Stomach (tissue), 8 donors: ENCODE measurements at regions not wholly inside any gene's neighbourhood (a gene's known extent, or its start where the extent isn't known, plus 50 kb on each side); places are given as distances from the start of the nearest gene placed in this dataset.
A peak's percentile ranks its signal among the peaks of the same experiment; 100 is the strongest.

Experiments used
- DNase-seq, 2 donors: peaks; one replicate each; pipeline versions ENCODE4 v3.0.0 to v3.0.0-alpha.2; 2013 to 2019
- H3K27ac ChIP-seq, 5 donors: fragments of 200-600 bp in 4 of 5; sonication (generic) in 4 of 5; one replicate each; pipeline ENCODE4 v1.5.1; 2013 to 2019; ENCODE audit warnings: mild to moderate bottlenecking in 1 of 5, moderate library complexity in 1 of 5
- H3K27me3 ChIP-seq, 3 donors: fragments of 200-600 bp; sonication (generic); one replicate each; pipeline ENCODE4 v1.5.1; 2017 to 2019; ENCODE audit warnings: mixed run types in 1 of 3
- H3K36me3 ChIP-seq, 4 donors: fragments of 200-600 bp; sonication (generic); 1 replicate in 3 of 4; 2 replicates in 1 of 4; pipeline ENCODE4 v1.5.1; 2016 to 2019
- H3K4me1 ChIP-seq, 4 donors: fragments of 200-600 bp; sonication (generic); one replicate each; pipeline ENCODE4 v1.5.1; 2016 to 2019
- H3K4me3 ChIP-seq, 4 donors: fragments of 200-600 bp; sonication (generic) in 3 of 4; one replicate each; pipeline ENCODE4 v1.5.1; 2016 to 2019; ENCODE audit warnings: mild to moderate bottlenecking in 1 of 4
- H3K9me3 ChIP-seq, 4 donors: fragments of 200-600 bp; sonication (generic); one replicate each; pipeline ENCODE4 v1.5.1; 2016 to 2019
- EP300 ChIP-seq: sonication (generic); formaldehyde crosslinking; IDR thresholded peaks from one replicate; pipeline ENCODE4 v1.6.1; 2017; ENCODE audit warnings: antibody characterized with exemption
- POLR2A ChIP-seq, 4 donors: fragments of 450-650 bp; IDR thresholded peaks; one replicate each; pipeline ENCODE4 v1.6.1; 2016; ENCODE audit warnings: antibody characterized with exemption in 4 of 4, control low read depth in 2 of 4, mild to moderate bottlenecking in 1 of 4, moderate library complexity in 1 of 4
- POLR2AphosphoS5 ChIP-seq, 3 donors: sonication (generic); formaldehyde crosslinking; IDR thresholded peaks; one replicate each; pipeline ENCODE4 v1.6.1; 2016; ENCODE audit warnings: antibody characterized with exemption in 3 of 3
- WGBS, 5 donors: extraction: QIAGEN DNeasy Blood & Tissue Kit in 3 of 5; methylation state at CpG; one replicate each; pipeline versions ENCODE4 v1.1.5 to v1.1.7; 2013 to 2018; 5-methylcytosine and 5-hydroxymethylcytosine counted together
- intact Hi-C: fragments of 100-400 bp; cut with DNase I; formaldehyde crosslinking; loops from one replicate; pipeline ENCODE4 v1.15.1; 2023; ENCODE audit warnings: low total_unique reads
- TF ChIP-seq, protein P1 (sequence below), 7 experiments: fragments of 450-650 bp in 4 of 7; fragments of 200-600 bp in 3 of 7; sonication (generic) in 3 of 7; IDR thresholded peaks; one replicate each; pipeline ENCODE4 v1.5.1; 2016 to 2019; ENCODE audit warnings: antibody characterized with exemption in 7 of 7, control low read depth in 2 of 7, mild to moderate bottlenecking in 1 of 7
- donor health status: healthy with polysubstance abuse.
- donor health status: Bipolar disorder and iron deficiency.
- donor health status: healthy.

DNA sequence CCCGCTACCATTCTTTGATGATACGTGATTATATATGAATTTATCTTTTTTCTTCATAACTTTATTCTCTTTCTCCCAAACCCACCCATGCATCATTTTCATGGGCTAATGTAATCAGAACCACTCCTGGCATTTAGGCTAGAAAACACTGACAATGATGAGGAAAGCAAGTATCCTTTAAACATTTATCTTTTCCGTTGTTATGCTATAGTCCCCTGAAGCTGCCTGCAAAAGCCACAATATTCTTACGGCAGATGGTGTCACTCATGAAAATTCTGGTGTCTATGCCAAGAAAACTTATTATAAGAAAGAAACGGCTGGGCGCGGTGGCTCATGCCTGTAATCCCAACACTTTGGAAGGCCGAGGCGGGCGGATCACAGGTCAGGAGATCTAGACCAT lies 221.8 kb upstream of the CTAGE1 start:
- Histone ChIP-seq H3K4me3 (no peak overlapping the region), H3K36me3 (no peaks in the 10 kb centered on the region), H3K27ac (no peak overlapping the region), H3K9me3 (no peaks in the 10 kb centered on the region), H3K27me3 (no peaks in the 10 kb centered on the region), H3K4me1 (no peaks in the 10 kb centered on the region)
- TF ChIP-seq EP300, result no peak
- TF ChIP-seq POLR2A (IDR thresholded peaks at IDR 0.05), result no peak
- no peak for TF ChIP-seq POLR2AphosphoS5 (IDR thresholded peaks at IDR 0.05)
- TF ChIP-seq, protein P1, sequence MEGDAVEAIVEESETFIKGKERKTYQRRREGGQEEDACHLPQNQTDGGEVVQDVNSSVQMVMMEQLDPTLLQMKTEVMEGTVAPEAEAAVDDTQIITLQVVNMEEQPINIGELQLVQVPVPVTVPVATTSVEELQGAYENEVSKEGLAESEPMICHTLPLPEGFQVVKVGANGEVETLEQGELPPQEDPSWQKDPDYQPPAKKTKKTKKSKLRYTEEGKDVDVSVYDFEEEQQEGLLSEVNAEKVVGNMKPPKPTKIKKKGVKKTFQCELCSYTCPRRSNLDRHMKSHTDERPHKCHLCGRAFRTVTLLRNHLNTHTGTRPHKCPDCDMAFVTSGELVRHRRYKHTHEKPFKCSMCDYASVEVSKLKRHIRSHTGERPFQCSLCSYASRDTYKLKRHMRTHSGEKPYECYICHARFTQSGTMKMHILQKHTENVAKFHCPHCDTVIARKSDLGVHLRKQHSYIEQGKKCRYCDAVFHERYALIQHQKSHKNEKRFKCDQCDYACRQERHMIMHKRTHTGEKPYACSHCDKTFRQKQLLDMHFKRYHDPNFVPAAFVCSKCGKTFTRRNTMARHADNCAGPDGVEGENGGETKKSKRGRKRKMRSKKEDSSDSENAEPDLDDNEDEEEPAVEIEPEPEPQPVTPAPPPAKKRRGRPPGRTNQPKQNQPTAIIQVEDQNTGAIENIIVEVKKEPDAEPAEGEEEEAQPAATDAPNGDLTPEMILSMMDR (IDR thresholded peaks at IDR 0.05), result no peak
- 89 to 94% (median 92%) methylated on average over 8 to 10 of the region's 10 CpGs for WGBS, 5 donors
- DNase-seq, result no peak
- intact Hi-C loops, result no loop called here

DNA sequence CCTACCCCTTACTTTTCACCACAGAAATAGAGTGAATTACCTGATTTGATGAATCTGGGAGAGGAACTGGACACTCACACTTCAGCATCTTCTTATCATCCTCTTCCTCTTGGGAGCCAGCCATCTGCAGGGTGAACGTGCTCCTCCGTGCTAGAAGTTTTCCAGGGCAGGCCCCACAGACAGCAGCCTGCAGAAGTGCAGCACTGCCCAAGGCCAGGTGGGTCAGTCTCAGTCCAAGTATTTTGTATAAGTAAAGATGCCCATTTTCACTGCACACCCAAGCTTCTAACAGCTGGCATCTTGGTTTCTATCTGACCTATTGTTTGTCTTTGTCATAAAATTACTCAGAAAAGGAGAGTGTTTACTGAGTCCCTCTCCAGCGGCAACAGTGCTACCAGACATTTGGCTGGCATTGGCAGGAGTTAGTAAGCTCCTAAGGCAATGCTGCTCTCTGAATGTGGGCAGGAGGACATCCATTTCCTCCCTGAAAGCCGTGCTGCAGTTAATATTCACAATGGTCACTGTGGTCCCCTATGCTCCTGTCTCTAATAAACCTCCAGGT lies 222.6 kb upstream of the CTAGE1 start:
- H3K4me1 ChIP-seq, result no peaks in the 10 kb centered on the region
- no peaks in the 10 kb centered on the region for H3K27me3 ChIP-seq
- TF ChIP-seq POLR2A (IDR thresholded peaks at IDR 0.05), result no peak
- no peak for TF ChIP-seq EP300
- TF ChIP-seq POLR2AphosphoS5 (IDR thresholded peaks at IDR 0.05), result no peak
- TF ChIP-seq, protein P1 (IDR thresholded peaks at IDR 0.05), result no peak
- no peaks in the 10 kb centered on the region for H3K9me3 ChIP-seq
- no peak overlapping the region for H3K4me3 ChIP-seq
- no peaks in the 10 kb centered on the region for H3K36me3 ChIP-seq
- H3K27ac ChIP-seq, result no peak overlapping the region
- intact Hi-C loops, result no loop called here
- 56 to 73% (median 63%) methylated on average over 4 of the region's 4 CpGs for WGBS, 5 donors
- no peak for DNase-seq

DNA sequence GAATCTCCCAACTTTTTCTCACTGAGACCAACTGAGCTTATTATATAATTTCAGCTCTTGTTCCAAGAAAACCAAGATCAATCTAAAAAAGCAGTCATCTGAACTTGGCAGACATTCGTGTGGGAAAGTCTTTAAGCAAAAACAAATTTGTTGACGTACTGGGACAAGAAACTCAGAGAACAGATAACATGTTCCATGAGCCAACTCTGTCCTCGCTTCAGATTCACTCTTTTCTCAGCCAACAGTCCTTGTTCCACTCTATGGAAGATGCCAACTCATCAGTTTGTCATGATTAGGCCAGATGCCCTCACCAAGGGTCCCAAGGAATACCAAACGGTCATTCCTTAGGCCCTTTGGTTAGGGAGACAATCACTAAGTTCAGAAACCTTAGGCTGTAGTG lies 224.2 kb upstream of the CTAGE1 start:
- Histone ChIP-seq H3K4me3 (no peak overlapping the region), H3K4me1 (no peaks in the 10 kb centered on the region), H3K27ac (no peak overlapping the region), H3K9me3 (no peaks in the 10 kb centered on the region), H3K27me3 (no peaks in the 10 kb centered on the region), H3K36me3 (no peaks in the 10 kb centered on the region)
- DNase-seq, result peak in 1 of 2 donors; percentile 62
- WGBS, 5 donors, result 58 to 71% (median 64%) methylated on average over 4 of the region's 4 CpGs
- TF ChIP-seq EP300, result no peak
- TF ChIP-seq, protein P1 (IDR thresholded peaks at IDR 0.05), result no peak
- no peak for TF ChIP-seq POLR2AphosphoS5 (IDR thresholded peaks at IDR 0.05)
- no peak for TF ChIP-seq POLR2A (IDR thresholded peaks at IDR 0.05)
- intact Hi-C loops, result no loop called here

DNA sequence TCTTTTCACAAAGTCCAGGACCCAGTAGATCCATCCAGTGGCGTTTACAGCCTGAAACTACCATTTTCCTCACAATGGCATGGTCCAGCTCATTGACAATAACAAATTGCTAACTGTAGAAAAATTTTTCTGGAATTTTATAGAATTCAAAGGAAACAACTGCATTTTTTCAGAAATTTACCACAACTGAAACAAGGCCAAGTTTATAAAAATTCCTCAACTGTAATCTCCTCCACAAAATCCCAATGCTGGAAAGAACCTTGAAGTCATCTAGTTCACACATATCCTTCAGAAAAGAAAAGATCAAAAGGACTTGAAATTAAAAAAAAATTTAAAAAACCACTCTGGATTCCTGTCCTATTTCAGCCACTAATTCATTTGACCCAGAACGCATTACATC lies 226.0 kb upstream of the CTAGE1 start:
- intact Hi-C loops, result no loop called here
- WGBS, 5 donors, result 85 to 91% (median 89%) methylated on average over 2 of the region's 2 CpGs
- no peak for TF ChIP-seq EP300
- TF ChIP-seq POLR2A (IDR thresholded peaks at IDR 0.05), result no peak
- TF ChIP-seq, protein P1 (IDR thresholded peaks at IDR 0.05), result no peak
- TF ChIP-seq POLR2AphosphoS5 (IDR thresholded peaks at IDR 0.05), result no peak
- no peaks in the 10 kb centered on the region for H3K27me3 ChIP-seq
- H3K4me3 ChIP-seq, result no peak overlapping the region
- H3K4me1 ChIP-seq, result no peaks in the 10 kb centered on the region
- H3K27ac ChIP-seq, result no peak overlapping the region
- no peaks in the 10 kb centered on the region for H3K36me3 ChIP-seq
- no peaks in the 10 kb centered on the region for H3K9me3 ChIP-seq
- no peak for DNase-seq
